Ascending aorta (tissue), 2 donors: ENCODE measurements at regions not wholly inside any gene's neighbourhood (a gene's known extent, or its start where the extent isn't known, plus 50 kb on each side); places are given as distances from the start of the nearest gene placed in this dataset.
"Not testable (repeated sequence)": the region's sequence is repeated elsewhere in the genome, so short reads cannot be mapped to it uniquely, and the experiment has no call there.

Source experiments
- DNase-seq, 2 donors: peaks; one replicate each; pipeline ENCODE4 v3.0.0-alpha.2; 2019; ENCODE audit warnings: low spot score in 2 of 2
- H3K27ac ChIP-seq, 2 donors: fragments of 200-600 bp; sonication (generic); one replicate each; pipeline ENCODE4 v1.5.1; 2016 to 2017; ENCODE audit warnings: mild to moderate bottlenecking in 1 of 2
- H3K27me3 ChIP-seq: fragments of 200-600 bp; sonication (generic); one replicate; pipeline ENCODE4 v1.5.1; 2017
- H3K36me3 ChIP-seq, 2 donors: fragments of 200-600 bp; sonication (generic); one replicate each; pipeline ENCODE4 v1.5.1; 2016
- H3K4me1 ChIP-seq, 2 donors: fragments of 200-600 bp; sonication (generic); one replicate each; pipeline ENCODE4 v1.5.1; 2016 to 2017; ENCODE audit warnings: mild to moderate bottlenecking in 1 of 2
- H3K4me3 ChIP-seq, 2 donors: fragments of 200-600 bp; sonication (generic); one replicate each; pipeline ENCODE4 v1.5.1; 2016 to 2017; ENCODE audit warnings: mild to moderate bottlenecking in 1 of 2
- H3K9me3 ChIP-seq, 2 donors: fragments of 200-600 bp; sonication (generic); one replicate each; pipeline ENCODE4 v1.5.1; 2016
- CTCF ChIP-seq, 3 experiments: fragments of 200-600 bp in 2 of 3; fragments of 450-650 bp in 1 of 3; sonication (generic) in 2 of 3; IDR thresholded peaks; one replicate each; pipeline ENCODE4 v1.5.1; 2016 to 2019; ENCODE audit warnings: antibody characterized with exemption in 3 of 3, mild to moderate bottlenecking in 1 of 3, moderate library complexity in 1 of 3
- intact Hi-C: fragments of 100-400 bp; cut with DNase I; formaldehyde crosslinking; loops from one replicate; pipeline ENCODE4 v1.15.1; 2023

GRCh38 chr11:81286959-81287358, 1446.7 kb downstream of the FAM181B start:
- Histone ChIP-seq H3K4me3 (no peak overlapping the region), H3K27ac (no peak overlapping the region), H3K9me3 (peaks cover 0 to 3% of the 10 kb centered on the region in 2 donors), H3K27me3 (no peaks in the 10 kb centered on the region), H3K4me1 (no peaks in the 10 kb centered on the region), H3K36me3 (no peaks in the 10 kb centered on the region)
- TF ChIP-seq CTCF (IDR thresholded peaks at IDR 0.05) = no peak
- intact Hi-C loops = no loop called here
- DNase-seq = no peak

GRCh38 chr11:81286550-81286949, 1447.1 kb downstream of the FAM181B start:
- no peak for TF ChIP-seq CTCF (IDR thresholded peaks at IDR 0.05)
- no peaks in the 10 kb centered on the region for H3K36me3 ChIP-seq
- no peaks in the 10 kb centered on the region for H3K27me3 ChIP-seq
- no peaks in the 10 kb centered on the region for H3K4me1 ChIP-seq
- peaks cover 0 to 3% of the 10 kb centered on the region in 2 donors for H3K9me3 ChIP-seq
- no peak overlapping the region for H3K4me3 ChIP-seq
- no peak for DNase-seq
- H3K27ac ChIP-seq = no peak overlapping the region
- intact Hi-C loops = no loop called here

- H3K36me3 ChIP-seq, H3K4me1 ChIP-seq, H3K9me3 ChIP-seq, DNase-seq, H3K4me3 ChIP-seq, H3K27ac ChIP-seq, H3K27me3 ChIP-seq, intact Hi-C loops: not testable (repeated sequence)
Observed at GRCh38 chr11:81280228-81280627, 1453.4 kb downstream of the FAM181B start.

GRCh38 chr11:81278991-81279390, 1454.7 kb downstream of the FAM181B start:
- H3K27ac ChIP-seq = no peak overlapping the region
- H3K9me3 ChIP-seq = no peaks in the 10 kb centered on the region
- H3K27me3 ChIP-seq = no peaks in the 10 kb centered on the region
- no peaks in the 10 kb centered on the region for H3K4me1 ChIP-seq
- no peak for TF ChIP-seq CTCF (IDR thresholded peaks at IDR 0.05)
- H3K36me3 ChIP-seq = no peaks in the 10 kb centered on the region
- intact Hi-C loops = no loop called here
- H3K4me3 ChIP-seq = no peak overlapping the region
- DNase-seq = no peak

GRCh38 chr11:81270686-81271085, 1463.0 kb downstream of the FAM181B start:
- H3K27ac ChIP-seq = no peak overlapping the region
- no peak for TF ChIP-seq CTCF (IDR thresholded peaks at IDR 0.05)
- intact Hi-C loops = no loop called here
- H3K27me3 ChIP-seq = no peaks in the 10 kb centered on the region
- H3K4me1 ChIP-seq = no peaks in the 10 kb centered on the region
- H3K4me3 ChIP-seq = no peak overlapping the region
- no peaks in the 10 kb centered on the region for H3K9me3 ChIP-seq
- no peak for DNase-seq
- no peaks in the 10 kb centered on the region for H3K36me3 ChIP-seq

GRCh38 chr11:81267246-81267645, 1466.4 kb downstream of the FAM181B start:
- Histone ChIP-seq H3K27me3 (no peaks in the 10 kb centered on the region), H3K9me3 (no peaks in the 10 kb centered on the region), H3K36me3 (no peaks in the 10 kb centered on the region), H3K4me1 (no peaks in the 10 kb centered on the region), H3K27ac (no peak overlapping the region), H3K4me3 (no peak overlapping the region)
- intact Hi-C loops = no loop called here
- DNase-seq = no peak
- TF ChIP-seq CTCF (IDR thresholded peaks at IDR 0.05) = no peak
